HG02885 (cell line): ENCODE measurements at regions not wholly inside any gene's neighbourhood (a gene's known extent, or its start where the extent isn't known, plus 50 kb on each side); places are given as distances from the start of the nearest gene placed in this dataset.

Experiments used
- ATAC-seq: cut with Tn5 transposase; IDR thresholded peaks from one replicate; pipeline ENCODE4 v1.9.1; 2021; ENCODE audit warnings: mild to moderate bottlenecking; ENCODE audit not compliant: unreplicated experiment, poor library complexity

DNA sequence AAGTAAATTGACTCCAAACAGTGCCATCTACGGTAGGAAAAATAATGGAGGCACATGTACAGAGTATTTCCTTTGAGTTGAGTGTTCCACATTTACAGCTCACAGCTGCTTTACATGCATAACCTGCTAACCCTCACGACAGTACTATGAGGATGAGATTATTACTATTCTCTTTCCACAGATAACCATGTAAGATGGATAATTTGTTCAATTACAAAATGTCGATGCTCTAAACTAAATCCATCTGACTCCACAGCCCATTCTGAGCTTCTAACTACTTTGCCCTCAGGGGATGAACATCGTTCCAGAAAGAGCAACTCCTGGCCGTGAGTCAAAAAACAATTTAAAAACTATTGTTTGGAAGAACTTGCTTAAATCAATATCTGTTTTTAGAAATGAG, 330.4 kb upstream of the NWD2 start:
- ATAC-seq, result no peak

GRCh38 chr4:36915717-36916116, 328.8 kb upstream of the NWD2 start:
- ATAC-seq, result no peak

GRCh38 chr4:36917413-36917812, 327.1 kb upstream of the NWD2 start:
- no peak for ATAC-seq

GRCh38 chr4:36919721-36920120, 324.8 kb upstream of the NWD2 start:
- ATAC-seq, result no peak

GRCh38 chr4:36921476-36922216, 322.9 kb upstream of the NWD2 start:
- no peak for ATAC-seq

- ATAC-seq, result no peak
These were observed 313.9 kb upstream of the NWD2 start for GRCh38 chr4:36930562-36931111.

GRCh38 chr4:36944232-36944631, 300.3 kb upstream of the NWD2 start:
- no peak for ATAC-seq

- no peak for ATAC-seq
These were observed 283.1 kb upstream of the NWD2 start for GRCh38 chr4:36961420-36961819.

GRCh38 chr4:36966756-36967460, 277.6 kb upstream of the NWD2 start:
- ATAC-seq, result no peak

- no peak for ATAC-seq
These were observed 265.0 kb upstream of the NWD2 start for GRCh38 chr4:36979533-36979932.

GRCh38 chr4:36990128-36990872, 254.2 kb upstream of the NWD2 start:
- ATAC-seq, result peak; percentile 94

- ATAC-seq, result peak; percentile 78
These were observed 246.8 kb upstream of the NWD2 start for GRCh38 chr4:36997727-36998126.

DNA sequence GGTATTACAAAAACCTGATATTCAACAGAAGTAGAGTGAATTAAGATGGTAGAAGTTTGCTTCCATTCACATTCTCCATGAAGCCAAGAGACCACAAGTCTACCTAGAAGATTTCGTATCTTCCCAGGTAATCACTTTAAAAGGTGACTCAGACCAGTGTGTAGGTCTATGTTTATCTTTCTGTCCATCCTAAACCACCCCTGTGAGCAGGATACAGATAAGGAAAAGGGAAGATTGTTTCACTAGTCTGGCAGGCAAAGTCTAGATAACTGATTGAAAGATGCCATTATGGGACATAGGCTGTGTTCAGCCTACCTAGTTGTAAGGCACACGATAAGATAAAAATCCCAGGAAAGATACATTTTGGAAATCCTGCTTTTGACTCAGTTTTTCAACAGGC, 244.3 kb upstream of the NWD2 start:
- ATAC-seq, result no peak

- no peak for ATAC-seq
These were observed 242.7 kb upstream of the NWD2 start for GRCh38 chr4:37001688-37002436.

DNA sequence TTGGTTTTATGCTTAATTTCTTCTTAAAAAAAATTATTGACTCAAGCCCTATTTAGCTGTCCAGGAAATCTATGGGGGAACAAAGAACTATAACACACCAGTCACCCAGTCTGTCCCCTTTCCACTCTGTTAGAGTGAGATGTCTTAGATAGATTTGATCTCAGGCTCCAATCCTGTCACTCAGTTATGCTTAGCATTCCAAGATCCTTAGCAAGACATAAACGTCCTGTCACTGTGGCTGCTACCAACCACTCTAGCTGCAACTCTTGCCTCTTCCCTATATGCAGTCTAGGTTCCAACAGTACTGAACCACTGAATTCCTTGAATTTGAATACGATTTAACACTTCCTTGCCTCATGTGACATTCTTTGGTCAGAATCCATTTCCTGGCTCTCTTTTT, 241.9 kb upstream of the NWD2 start:
- ATAC-seq, result no peak

DNA sequence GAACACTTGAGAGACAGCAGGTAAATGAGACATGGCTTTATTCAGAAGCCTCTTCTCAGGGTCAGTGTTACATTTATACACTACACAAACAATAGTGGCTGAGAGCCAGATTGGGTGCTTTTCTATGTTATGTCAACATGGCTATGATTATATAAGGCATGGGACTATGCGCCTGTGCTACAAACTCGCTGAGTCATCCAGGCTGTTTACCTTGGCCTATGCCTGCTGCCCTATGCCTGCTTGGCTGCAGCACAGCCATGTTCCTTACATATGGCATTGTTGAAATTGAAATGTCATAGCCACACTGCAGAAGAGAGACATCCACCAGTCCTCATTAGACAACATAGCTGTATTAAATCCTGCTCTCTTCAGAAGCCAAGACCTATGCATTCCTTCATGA, 236.3 kb upstream of the NWD2 start:
- no peak for ATAC-seq

GRCh38 chr4:37014584-37014983, 230.0 kb upstream of the NWD2 start:
- ATAC-seq, result no peak

GRCh38 chr4:37015391-37015790, 229.2 kb upstream of the NWD2 start:
- ATAC-seq, result no peak

DNA sequence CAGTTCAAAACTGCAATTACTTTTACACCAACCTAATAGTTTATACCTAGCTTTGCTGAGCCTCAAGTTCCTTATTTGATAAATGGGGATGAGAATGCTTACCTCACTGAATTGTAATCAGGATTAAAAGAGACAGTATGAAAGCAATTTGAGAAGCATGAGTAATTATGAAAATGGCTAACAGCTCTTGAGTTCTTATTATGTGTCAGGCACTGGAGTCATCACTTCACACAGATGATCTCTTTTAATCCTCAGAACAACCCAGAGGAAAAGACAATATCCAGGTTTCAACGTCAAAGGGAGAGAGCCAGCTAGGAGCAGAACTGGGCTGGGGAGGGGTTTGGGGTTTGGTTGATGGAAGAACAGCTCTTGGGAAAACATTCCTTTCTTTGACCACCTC, 221.0 kb upstream of the NWD2 start:
- ATAC-seq, result no peak

DNA sequence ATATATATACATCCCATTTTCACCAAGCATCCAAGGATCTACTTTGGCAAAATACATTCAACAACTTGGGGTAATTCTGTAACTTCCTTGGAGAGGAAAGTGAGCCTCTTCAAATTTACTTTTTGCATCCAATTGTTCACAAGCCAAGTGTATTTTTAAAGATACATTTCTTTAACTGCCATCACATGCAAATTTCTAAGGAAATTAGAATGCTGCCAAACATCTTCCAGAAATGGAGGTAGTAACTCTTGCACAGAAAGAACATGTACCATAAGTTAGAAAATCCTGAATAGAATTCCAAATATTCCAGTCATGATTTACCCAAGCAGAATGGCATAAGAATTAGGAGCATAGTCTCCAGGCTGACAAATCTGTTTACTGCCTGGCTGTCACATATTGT, 220.5 kb upstream of the NWD2 start:
- ATAC-seq, result no peak
